Stimulated activated memory B cell treated with anti-CD40 and anti-IgM and Interleukin-4, amounts not matched to agents 10 μg/mL and 1 μg/mL and 100 μg/mL, for 72 hours (primary cell): ENCODE measurements at regions not wholly inside any gene's neighbourhood (a gene's known extent, or its start where the extent isn't known, plus 50 kb on each side); places are given as distances from the start of the nearest gene placed in this dataset.

ENCODE experiments used
- ATAC-seq: fragments of 150-1000 bp; cut with Tn5 transposase; 2 replicates; pipeline ENCODE4 v1.10.0; 2021
- H3K27ac Mint-ChIP-seq: one replicate; pipeline ENCODE4 v1.8.0; 2022; ENCODE audit warnings: mild to moderate bottlenecking, mixed read lengths
- H3K27me3 Mint-ChIP-seq: one replicate; pipeline ENCODE4 v1.8.0; 2022; ENCODE audit warnings: mixed read lengths
- H3K36me3 Mint-ChIP-seq: one replicate; pipeline ENCODE4 v1.8.0; 2022; ENCODE audit warnings: mixed read lengths
- H3K4me1 Mint-ChIP-seq: one replicate; pipeline ENCODE4 v1.8.0; 2022; ENCODE audit warnings: mixed read lengths
- H3K4me3 Mint-ChIP-seq: one replicate; pipeline ENCODE4 v1.8.0; 2022; ENCODE audit warnings: mild to moderate bottlenecking, moderate library complexity, mixed read lengths
- H3K9me3 Mint-ChIP-seq: one replicate; pipeline ENCODE4 v1.8.0; 2022; ENCODE audit warnings: mixed read lengths

- H3K4me1 Mint-ChIP-seq = no peaks in the 10 kb centered on the region
- no peaks in the 10 kb centered on the region for H3K36me3 Mint-ChIP-seq
These were observed 85.3 kb upstream of the ADAMTS9 start for GRCh38 chr3:64773137-64773536.

DNA sequence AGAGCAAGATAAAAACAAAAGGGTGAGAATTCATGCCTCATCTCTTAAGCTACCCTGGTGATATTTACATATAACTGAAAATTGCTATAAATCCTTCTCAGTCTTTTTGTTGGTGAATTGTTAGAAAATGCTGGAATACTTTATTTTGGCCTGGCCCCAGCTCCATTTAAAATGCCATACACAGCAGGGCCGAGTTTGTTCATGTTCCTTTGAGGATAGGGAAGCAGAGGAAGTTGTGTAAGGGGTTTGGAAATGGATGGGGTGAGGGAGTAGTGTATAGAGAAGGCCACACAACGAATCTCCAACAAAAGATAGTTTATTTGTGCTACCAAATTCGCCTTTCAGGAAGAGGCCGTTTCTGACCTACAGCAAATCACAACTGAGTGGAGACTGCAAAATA lies 78.6 kb upstream of the ADAMTS9 start:
- H3K27ac Mint-ChIP-seq = no peak overlapping the region
- H3K4me1 Mint-ChIP-seq = no peaks in the 10 kb centered on the region
- peaks cover 2% of the 10 kb centered on the region for H3K9me3 Mint-ChIP-seq
- no peak for ATAC-seq
- no peak overlapping the region for H3K4me3 Mint-ChIP-seq
- H3K36me3 Mint-ChIP-seq = no peaks in the 10 kb centered on the region
- H3K27me3 Mint-ChIP-seq = no peaks in the 10 kb centered on the region

More at GRCh38 chr3:64773137-64773536, 85.3 kb upstream of the ADAMTS9 start:
- Mint-ChIP-seq H3K9me3 (peaks cover 5% of the 10 kb centered on the region), H3K27ac (no peak overlapping the region), H3K4me3 (no peak overlapping the region), H3K27me3 (no peaks in the 10 kb centered on the region)
- no peak for ATAC-seq

DNA sequence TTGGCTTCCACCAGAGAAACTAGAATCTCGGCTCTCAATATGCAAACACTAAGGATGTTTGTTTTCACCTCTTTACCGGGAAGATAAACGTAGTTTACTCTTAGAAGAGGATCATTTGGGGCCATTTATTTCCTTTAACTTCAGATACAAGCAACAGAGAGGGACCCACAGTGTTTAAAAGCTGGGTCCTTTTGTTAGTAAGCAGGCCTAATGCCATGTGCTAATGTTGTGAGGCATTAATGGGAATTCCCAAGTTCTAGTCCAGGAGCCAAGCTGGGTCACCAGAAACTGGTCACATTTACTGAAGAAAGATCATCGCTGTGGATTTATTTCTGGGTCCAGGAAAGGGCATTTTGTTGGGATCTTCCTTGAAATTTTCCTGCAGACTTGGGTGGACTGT lies 78.1 kb upstream of the ADAMTS9 start:
- Mint-ChIP-seq H3K27me3 (no peaks in the 10 kb centered on the region), H3K27ac (no peak overlapping the region), H3K4me3 (no peak overlapping the region), H3K9me3 (peaks cover 2% of the 10 kb centered on the region), H3K36me3 (no peaks in the 10 kb centered on the region), H3K4me1 (no peaks in the 10 kb centered on the region)
- no peak for ATAC-seq

- Mint-ChIP-seq H3K9me3 (peaks cover 2% of the 10 kb centered on the region), H3K36me3 (no peaks in the 10 kb centered on the region), H3K4me3 (no peak overlapping the region), H3K4me1 (no peaks in the 10 kb centered on the region), H3K27ac (no peak overlapping the region), H3K27me3 (no peaks in the 10 kb centered on the region)
- ATAC-seq = no peak
These were observed 76.7 kb upstream of the ADAMTS9 start for GRCh38 chr3:64764386-64764929.

DNA sequence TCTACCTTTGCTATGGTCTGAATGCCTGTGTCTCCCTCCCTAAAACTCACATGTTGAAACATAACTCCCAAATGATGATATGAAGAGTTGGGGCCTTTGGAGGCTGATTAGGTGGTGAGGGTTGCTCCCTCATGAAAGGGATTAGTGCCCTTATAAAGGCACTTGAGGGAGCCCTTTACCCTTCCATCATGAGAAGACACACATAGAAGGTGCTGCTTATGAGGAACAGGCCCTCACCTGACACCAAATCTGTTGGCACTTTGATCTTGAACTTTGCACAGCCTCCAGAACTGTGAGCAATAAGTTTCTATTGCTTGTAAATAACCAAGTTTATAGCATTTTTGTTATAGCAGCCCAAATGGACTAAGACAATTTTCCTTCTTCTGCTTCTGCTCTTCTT lies 76.2 kb upstream of the ADAMTS9 start:
- peaks cover 2% of the 10 kb centered on the region for H3K9me3 Mint-ChIP-seq

DNA sequence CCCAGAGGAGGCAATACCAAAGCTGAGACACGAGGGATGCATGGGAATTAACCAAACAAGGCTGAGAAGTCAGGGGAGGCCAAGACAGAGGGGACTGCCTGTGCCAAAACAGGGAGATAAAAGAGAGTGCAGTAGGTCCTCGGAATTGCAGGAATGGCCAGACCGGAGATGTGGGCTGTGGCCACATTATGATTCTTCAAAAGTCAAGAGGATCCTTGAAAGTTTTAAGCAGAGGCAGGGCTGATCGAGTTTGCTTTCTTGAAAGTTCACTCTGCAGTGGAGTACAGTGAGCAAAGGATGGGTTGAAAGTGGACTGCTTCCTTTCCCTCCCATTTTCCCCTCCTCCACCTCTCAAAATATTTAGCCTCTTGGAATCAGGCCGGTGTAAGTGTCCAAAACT lies 73.9 kb upstream of the ADAMTS9 start:
- no peak for ATAC-seq
- Mint-ChIP-seq H3K4me1 (no peaks in the 10 kb centered on the region), H3K9me3 (peaks cover 2% of the 10 kb centered on the region), H3K27ac (no peak overlapping the region), H3K36me3 (no peaks in the 10 kb centered on the region), H3K27me3 (no peaks in the 10 kb centered on the region), H3K4me3 (no peak overlapping the region)

More for the DNA sequence above, 76.2 kb upstream of the ADAMTS9 start:
- H3K36me3 Mint-ChIP-seq = no peaks in the 10 kb centered on the region
- H3K27me3 Mint-ChIP-seq = no peaks in the 10 kb centered on the region
- no peak for ATAC-seq
- H3K27ac Mint-ChIP-seq = no peak overlapping the region
- H3K4me3 Mint-ChIP-seq = no peak overlapping the region
- no peaks in the 10 kb centered on the region for H3K4me1 Mint-ChIP-seq

GRCh38 chr3:64760258-64760657 lies 72.5 kb upstream of the ADAMTS9 start:
- Mint-ChIP-seq H3K36me3 (no peaks in the 10 kb centered on the region), H3K9me3 (peaks cover 2% of the 10 kb centered on the region), H3K27me3 (no peaks in the 10 kb centered on the region), H3K4me1 (no peaks in the 10 kb centered on the region), H3K27ac (no peak overlapping the region), H3K4me3 (no peak overlapping the region)
- no peak for ATAC-seq

DNA sequence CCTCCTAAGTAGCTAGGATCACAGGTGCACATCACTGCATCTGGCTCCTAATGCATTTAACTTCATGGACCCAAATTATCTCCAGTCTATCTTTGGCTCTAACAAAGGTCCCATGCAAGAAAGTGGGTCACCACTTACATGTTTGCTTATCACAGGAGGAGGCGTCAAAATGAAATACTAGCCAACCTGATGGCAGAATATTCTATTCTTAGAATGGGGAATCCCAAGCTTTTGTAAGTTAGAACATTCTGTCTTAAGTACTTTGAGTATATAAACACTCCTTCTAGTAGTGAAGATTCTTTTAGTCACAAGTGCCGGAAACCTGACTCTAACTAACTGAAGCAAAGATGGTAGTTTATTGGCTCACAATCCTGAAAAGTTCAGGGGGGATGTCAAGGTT lies 72.0 kb upstream of the ADAMTS9 start:
- Mint-ChIP-seq H3K27ac (no peak overlapping the region), H3K36me3 (no peaks in the 10 kb centered on the region), H3K9me3 (peaks cover 2% of the 10 kb centered on the region), H3K4me1 (no peaks in the 10 kb centered on the region), H3K27me3 (no peaks in the 10 kb centered on the region), H3K4me3 (no peak overlapping the region)
- no peak for ATAC-seq

- no peaks in the 10 kb centered on the region for H3K27me3 Mint-ChIP-seq
- no peaks in the 10 kb centered on the region for H3K36me3 Mint-ChIP-seq
- no peak overlapping the region for H3K27ac Mint-ChIP-seq
- H3K4me1 Mint-ChIP-seq = no peaks in the 10 kb centered on the region
- no peak overlapping the region for H3K4me3 Mint-ChIP-seq
- ATAC-seq = no peak
- H3K9me3 Mint-ChIP-seq = peaks cover 6% of the 10 kb centered on the region
These were observed 68.7 kb upstream of the ADAMTS9 start for GRCh38 chr3:64756398-64756986.

GRCh38 chr3:64748244-64748904 lies 60.6 kb upstream of the ADAMTS9 start:
- ATAC-seq = no peak
- Mint-ChIP-seq H3K4me3 (no peak overlapping the region), H3K36me3 (no peaks in the 10 kb centered on the region), H3K4me1 (no peaks in the 10 kb centered on the region), H3K27me3 (no peaks in the 10 kb centered on the region), H3K9me3 (peaks cover 3% of the 10 kb centered on the region), H3K27ac (no peak overlapping the region)

GRCh38 chr3:64747679-64748078 lies 59.9 kb upstream of the ADAMTS9 start:
- Mint-ChIP-seq H3K36me3 (no peaks in the 10 kb centered on the region), H3K27ac (no peak overlapping the region), H3K4me1 (no peaks in the 10 kb centered on the region), H3K27me3 (no peaks in the 10 kb centered on the region), H3K4me3 (no peak overlapping the region), H3K9me3 (peaks cover 3% of the 10 kb centered on the region)
- no peak for ATAC-seq

DNA sequence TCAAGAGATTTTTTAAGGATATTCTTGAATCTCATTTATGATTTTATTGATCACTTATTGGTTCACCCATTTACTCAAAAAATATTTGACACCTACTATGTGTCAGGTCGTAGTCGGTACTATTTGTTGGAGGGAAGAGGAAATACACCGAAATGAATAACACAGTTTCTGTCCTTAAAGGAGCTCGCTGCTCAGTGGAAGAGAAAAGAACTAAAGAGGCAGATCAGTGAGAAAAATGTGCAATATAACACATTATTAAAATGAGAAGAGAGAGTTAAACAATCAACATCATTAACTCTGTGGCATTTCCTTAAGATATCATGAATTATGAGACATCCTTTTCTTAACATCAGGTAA lies 56.1 kb upstream of the ADAMTS9 start:
- ATAC-seq = no peak
- no peaks in the 10 kb centered on the region for H3K4me1 Mint-ChIP-seq
- H3K27ac Mint-ChIP-seq = no peak overlapping the region
- H3K27me3 Mint-ChIP-seq = no peaks in the 10 kb centered on the region
- no peak overlapping the region for H3K4me3 Mint-ChIP-seq
- no peaks in the 10 kb centered on the region for H3K36me3 Mint-ChIP-seq
- no peaks in the 10 kb centered on the region for H3K9me3 Mint-ChIP-seq

GRCh38 chr3:64743156-64743886 lies 55.5 kb upstream of the ADAMTS9 start:
- no peaks in the 10 kb centered on the region for H3K9me3 Mint-ChIP-seq
- H3K27me3 Mint-ChIP-seq = no peaks in the 10 kb centered on the region
- H3K36me3 Mint-ChIP-seq = no peaks in the 10 kb centered on the region
- no peak overlapping the region for H3K4me3 Mint-ChIP-seq
- no peak overlapping the region for H3K27ac Mint-ChIP-seq
- ATAC-seq = no peak
- no peaks in the 10 kb centered on the region for H3K4me1 Mint-ChIP-seq

DNA sequence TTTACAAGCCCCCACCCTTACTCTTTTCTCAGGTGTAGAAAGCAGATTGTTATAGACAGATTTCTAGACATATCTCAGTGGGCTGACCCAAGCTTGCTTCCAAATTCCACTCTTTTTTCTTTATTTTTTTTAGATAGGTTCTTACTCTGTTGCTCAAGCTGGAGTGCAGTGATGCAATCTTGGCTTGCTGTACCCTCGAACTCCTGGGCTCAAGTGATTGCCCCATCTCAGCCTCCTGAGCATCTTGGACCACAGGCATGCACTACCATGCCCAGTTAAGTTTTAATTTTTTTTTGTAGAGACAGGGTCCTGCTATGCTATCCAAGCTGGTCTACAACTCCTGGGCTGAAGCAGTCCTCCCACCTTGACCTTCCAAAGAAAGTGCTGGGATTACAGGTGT lies 53.5 kb upstream of the ADAMTS9 start:
- H3K36me3 Mint-ChIP-seq = no peaks in the 10 kb centered on the region

GRCh38 chr3:64739971-64740631 lies 52.3 kb upstream of the ADAMTS9 start:
- Mint-ChIP-seq H3K9me3 (no peaks in the 10 kb centered on the region), H3K4me3 (no peak overlapping the region), H3K4me1 (no peaks in the 10 kb centered on the region), H3K27ac (no peak overlapping the region), H3K36me3 (no peaks in the 10 kb centered on the region), H3K27me3 (no peaks in the 10 kb centered on the region)
- no peak for ATAC-seq

More for the DNA sequence above, 53.5 kb upstream of the ADAMTS9 start:
- no peak overlapping the region for H3K4me3 Mint-ChIP-seq
- no peak for ATAC-seq
- no peak overlapping the region for H3K27ac Mint-ChIP-seq
- no peaks in the 10 kb centered on the region for H3K4me1 Mint-ChIP-seq
- no peaks in the 10 kb centered on the region for H3K9me3 Mint-ChIP-seq
- no peaks in the 10 kb centered on the region for H3K27me3 Mint-ChIP-seq
